ENCODE measurements at regions not wholly inside any gene's neighbourhood (a gene's known extent, or its start where the extent isn't known, plus 50 kb on each side); places are given as distances from the start of the nearest gene placed in this dataset.

DNA sequence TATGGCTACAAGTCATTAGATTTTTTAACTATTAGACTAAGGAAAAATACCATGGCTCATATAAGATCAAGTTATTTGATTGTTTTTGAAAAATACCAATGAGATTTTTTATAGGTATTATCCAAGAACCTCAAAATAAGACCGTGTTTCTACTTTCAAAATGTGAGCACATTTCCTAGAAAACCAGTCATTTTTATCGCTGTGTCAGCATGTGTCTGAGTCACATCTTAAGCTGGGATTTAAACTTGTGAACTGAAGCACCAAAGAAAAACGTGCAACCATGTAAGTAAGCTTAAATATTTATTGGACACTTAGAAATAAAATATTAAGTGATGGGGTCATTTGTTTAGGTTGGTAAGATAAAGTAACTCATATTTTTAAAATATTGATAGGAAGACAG, 1676.0 kb upstream of the NUDT12 start:
- Histone ChIP-seq H3K14ac (ENCODE audit: insufficient read depth, low read length) (no peak overlapping the region), H2BK15ac (ENCODE audit: low read depth, low read length) (no peak overlapping the region), H3K4ac (ENCODE audit: low read depth, low read length) (no peak overlapping the region), H3K18ac (ENCODE audit: insufficient read length, low read depth, low read length) (no peak overlapping the region), H4K5ac (ENCODE audit: insufficient read length, low read depth, low read length) (no peak overlapping the region), H3K79me1 (ENCODE audit: insufficient read depth, low read depth, low read length, poor library complexity, severe bottlenecking) (no peaks in the 10 kb centered on the region), H3T11ph (ENCODE audit: low read length) (no peak overlapping the region), H2BK12ac (ENCODE audit: insufficient read length, low read depth, low read length) (no peak overlapping the region), H3K27me3 (ENCODE audit: insufficient read depth, low read length) (no peaks in the 10 kb centered on the region), H4K8ac (replicated peaks; ENCODE audit: insufficient read length, low read depth, low read length) (no peak overlapping the region), H4K91ac (ENCODE audit: insufficient read length, low read depth, low read length) (no peak overlapping the region), H2BK5ac (ENCODE audit: insufficient read length, low read length) (no peak overlapping the region), H3K23me2 (ENCODE audit: insufficient read length, low read depth, low read length, poor library complexity, severe bottlenecking) (no peaks in the 10 kb centered on the region), H3K4me1 (ENCODE audit: insufficient read depth, low read length) (no peaks in the 10 kb centered on the region), H3K9me3 (ENCODE audit: control insufficient read depth, low read depth, low read length) (no peaks in the 10 kb centered on the region), H3K56ac (ENCODE audit: insufficient read length, low read depth, low read length) (no peak overlapping the region), H3K9ac (ENCODE audit: extremely low read depth, insufficient read length, low read length) (no peak overlapping the region), H3K4me2 (ENCODE audit: insufficient read depth, insufficient read length, low read length) (no peak overlapping the region), H4K20me1 (ENCODE audit: control insufficient read depth, insufficient read depth, insufficient read length) (no peaks in the 10 kb centered on the region), H2BK20ac (ENCODE audit: low read depth, low read length, poor library complexity, severe bottlenecking) (no peak overlapping the region), H2AK5ac (ENCODE audit: insufficient read length, low read length) (no peak overlapping the region), H3K79me2 (ENCODE audit: insufficient read depth, low read length) (no peaks in the 10 kb centered on the region), H3K27ac (ENCODE audit: insufficient read length, low read depth, low read length) (no peak overlapping the region), H3K23ac (ENCODE audit: insufficient read length, low read depth, low read length) (no peak overlapping the region), H2AFZ (ENCODE audit: low read length) (no peak overlapping the region), H2BK120ac (ENCODE audit: low read depth, low read length, poor library complexity, severe bottlenecking) (no peak overlapping the region)
- Mint-ChIP-seq H3K27ac (no peak overlapping the region), H3K9me3 (no peaks in the 10 kb centered on the region), H3K4me3 (no peak overlapping the region), H3K27me3 (ENCODE audit: low read depth) (no peaks in the 10 kb centered on the region), H3K36me3 (ENCODE audit: insufficient read depth in 1 of 3, low read depth in 3 of 3) (no peaks in the 10 kb centered on the region), H3K4me1 (no peaks in the 10 kb centered on the region)
- DNase-seq: no peak
- no CpG with 5 or more reads among the region's 3 CpGs for WGBS (ENCODE audit: extremely low coverage, insufficient read length, low lambda C conversion rate)
- TF ChIP-seq, protein P1, sequence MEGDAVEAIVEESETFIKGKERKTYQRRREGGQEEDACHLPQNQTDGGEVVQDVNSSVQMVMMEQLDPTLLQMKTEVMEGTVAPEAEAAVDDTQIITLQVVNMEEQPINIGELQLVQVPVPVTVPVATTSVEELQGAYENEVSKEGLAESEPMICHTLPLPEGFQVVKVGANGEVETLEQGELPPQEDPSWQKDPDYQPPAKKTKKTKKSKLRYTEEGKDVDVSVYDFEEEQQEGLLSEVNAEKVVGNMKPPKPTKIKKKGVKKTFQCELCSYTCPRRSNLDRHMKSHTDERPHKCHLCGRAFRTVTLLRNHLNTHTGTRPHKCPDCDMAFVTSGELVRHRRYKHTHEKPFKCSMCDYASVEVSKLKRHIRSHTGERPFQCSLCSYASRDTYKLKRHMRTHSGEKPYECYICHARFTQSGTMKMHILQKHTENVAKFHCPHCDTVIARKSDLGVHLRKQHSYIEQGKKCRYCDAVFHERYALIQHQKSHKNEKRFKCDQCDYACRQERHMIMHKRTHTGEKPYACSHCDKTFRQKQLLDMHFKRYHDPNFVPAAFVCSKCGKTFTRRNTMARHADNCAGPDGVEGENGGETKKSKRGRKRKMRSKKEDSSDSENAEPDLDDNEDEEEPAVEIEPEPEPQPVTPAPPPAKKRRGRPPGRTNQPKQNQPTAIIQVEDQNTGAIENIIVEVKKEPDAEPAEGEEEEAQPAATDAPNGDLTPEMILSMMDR (conservative IDR thresholded peaks at IDR 0.05): no peak
